Ishikawa (cell line): ENCODE measurements at regions not wholly inside any gene's neighbourhood (a gene's known extent, or its start where the extent isn't known, plus 50 kb on each side); places are given as distances from the start of the nearest gene placed in this dataset.

Experiments used
- CREB1 ChIP-seq: IDR thresholded peaks from 2 replicates; pipeline ENCODE4 v1.6.1; 2012; ENCODE audit warnings: low read depth
- EGR1 ChIP-seq: IDR thresholded peaks from 2 replicates; pipeline ENCODE4 v1.6.1; 2012
- EP300 ChIP-seq: IDR thresholded peaks from 2 replicates; pipeline ENCODE4 v1.6.1; 2012; ENCODE audit warnings: borderline replicate concordance
- FOXM1 ChIP-seq: IDR thresholded peaks from 2 replicates; pipeline ENCODE4 v1.6.1; 2012; ENCODE audit warnings: low read depth, borderline replicate concordance
- NFIC ChIP-seq: IDR thresholded peaks from 2 replicates; pipeline ENCODE4 v1.6.1; 2012
- RAD21 ChIP-seq: IDR thresholded peaks from 2 replicates; pipeline ENCODE4 v1.6.1; 2012; ENCODE audit warnings: low read depth
- TAF1 ChIP-seq: IDR thresholded peaks from 2 replicates; pipeline ENCODE4 v1.6.1; 2012; ENCODE audit warnings: low read depth, mild to moderate bottlenecking
- TCF12 ChIP-seq: IDR thresholded peaks from 2 replicates; pipeline ENCODE4 v1.6.1; 2012; ENCODE audit warnings: low read depth
- YY1 ChIP-seq: IDR thresholded peaks from 2 replicates; pipeline ENCODE4 v1.6.1; 2012; ENCODE audit warnings: low read depth
- ZBTB7A ChIP-seq: IDR thresholded peaks from 2 replicates; pipeline ENCODE4 v1.6.1; 2012; ENCODE audit warnings: low read depth
- TF ChIP-seq, protein P1 (sequence below): IDR thresholded peaks from 2 replicates; pipeline ENCODE4 v1.6.1; 2012; ENCODE audit warnings: low read depth, mild to moderate bottlenecking
- TF ChIP-seq, protein P2 (sequence below): IDR thresholded peaks from 2 replicates; pipeline ENCODE4 v1.6.1; 2012

DNA sequence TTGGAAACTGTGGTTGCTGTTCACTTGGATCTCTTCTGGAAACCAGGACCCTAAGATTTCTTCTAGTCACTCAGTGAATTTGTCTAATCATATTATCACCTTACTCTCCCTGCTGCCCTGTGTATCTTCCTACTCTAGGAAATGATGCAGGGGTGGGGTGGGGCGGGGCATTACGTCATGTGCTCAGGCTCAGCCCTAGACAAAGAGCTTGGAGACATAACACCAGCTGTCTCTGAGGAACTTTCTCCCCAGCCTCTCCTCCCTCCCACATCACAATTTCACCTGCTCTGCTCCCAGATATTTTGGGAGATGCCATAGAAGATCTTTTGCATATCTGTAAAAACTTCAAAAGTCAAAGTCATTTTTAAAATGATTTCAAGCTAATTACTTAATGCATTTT lies 470.4 kb downstream of the ZSWIM6 start:
- TF ChIP-seq RAD21 (no peak), ZBTB7A (no peak), TCF12 (no peak), NFIC (no peak), CREB1 (no peak), TAF1 (no peak), FOXM1 (no peak), YY1 (no peak), EP300 (no peak), EGR1 (no peak)
- TF ChIP-seq, protein P1, sequence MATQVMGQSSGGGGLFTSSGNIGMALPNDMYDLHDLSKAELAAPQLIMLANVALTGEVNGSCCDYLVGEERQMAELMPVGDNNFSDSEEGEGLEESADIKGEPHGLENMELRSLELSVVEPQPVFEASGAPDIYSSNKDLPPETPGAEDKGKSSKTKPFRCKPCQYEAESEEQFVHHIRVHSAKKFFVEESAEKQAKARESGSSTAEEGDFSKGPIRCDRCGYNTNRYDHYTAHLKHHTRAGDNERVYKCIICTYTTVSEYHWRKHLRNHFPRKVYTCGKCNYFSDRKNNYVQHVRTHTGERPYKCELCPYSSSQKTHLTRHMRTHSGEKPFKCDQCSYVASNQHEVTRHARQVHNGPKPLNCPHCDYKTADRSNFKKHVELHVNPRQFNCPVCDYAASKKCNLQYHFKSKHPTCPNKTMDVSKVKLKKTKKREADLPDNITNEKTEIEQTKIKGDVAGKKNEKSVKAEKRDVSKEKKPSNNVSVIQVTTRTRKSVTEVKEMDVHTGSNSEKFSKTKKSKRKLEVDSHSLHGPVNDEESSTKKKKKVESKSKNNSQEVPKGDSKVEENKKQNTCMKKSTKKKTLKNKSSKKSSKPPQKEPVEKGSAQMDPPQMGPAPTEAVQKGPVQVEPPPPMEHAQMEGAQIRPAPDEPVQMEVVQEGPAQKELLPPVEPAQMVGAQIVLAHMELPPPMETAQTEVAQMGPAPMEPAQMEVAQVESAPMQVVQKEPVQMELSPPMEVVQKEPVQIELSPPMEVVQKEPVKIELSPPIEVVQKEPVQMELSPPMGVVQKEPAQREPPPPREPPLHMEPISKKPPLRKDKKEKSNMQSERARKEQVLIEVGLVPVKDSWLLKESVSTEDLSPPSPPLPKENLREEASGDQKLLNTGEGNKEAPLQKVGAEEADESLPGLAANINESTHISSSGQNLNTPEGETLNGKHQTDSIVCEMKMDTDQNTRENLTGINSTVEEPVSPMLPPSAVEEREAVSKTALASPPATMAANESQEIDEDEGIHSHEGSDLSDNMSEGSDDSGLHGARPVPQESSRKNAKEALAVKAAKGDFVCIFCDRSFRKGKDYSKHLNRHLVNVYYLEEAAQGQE = no peak
- TF ChIP-seq, protein P2, sequence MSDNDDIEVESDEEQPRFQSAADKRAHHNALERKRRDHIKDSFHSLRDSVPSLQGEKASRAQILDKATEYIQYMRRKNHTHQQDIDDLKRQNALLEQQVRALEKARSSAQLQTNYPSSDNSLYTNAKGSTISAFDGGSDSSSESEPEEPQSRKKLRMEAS = no peak
